CD14-positive monocyte (primary cell): ENCODE measurements at regions not wholly inside any gene's neighbourhood (a gene's known extent, or its start where the extent isn't known, plus 50 kb on each side); places are given as distances from the start of the nearest gene placed in this dataset.

Source experiments
- DNase-seq, 3 donors: peaks; one replicate each; pipeline ENCODE4 v3.0.0-alpha.2; 2011 to 2022
- H2AFZ ChIP-seq: 2 replicates; pipeline ENCODE4 v1.6.0; 2012; ENCODE audit warnings: mild to moderate bottlenecking, low read depth, low read length, inconsistent platforms; ENCODE audit not compliant: insufficient read depth, poor library complexity, severe bottlenecking
- H3K27ac ChIP-seq, 2 donors: 1 replicate in 1 of 2; 2 replicates in 1 of 2; pipeline ENCODE4 v1.5.1; 2012 to 2013; ENCODE audit warnings: low read length in 2 of 2, control low read depth in 1 of 2, inconsistent platforms in 1 of 2, low read depth in 1 of 2, mild to moderate bottlenecking in 1 of 2
- H3K27me3 ChIP-seq, 2 donors: one replicate each; pipeline versions ENCODE4 v1.6.0 to v1.6.1; 2011 to 2013; ENCODE audit warnings: low read length in 2 of 2; ENCODE audit not compliant: control insufficient read depth in 2 of 2, insufficient read depth in 2 of 2
- H3K36me3 ChIP-seq, 2 donors: replicated peaks in 1 of 2; 1 replicate in 1 of 2; 2 replicates in 1 of 2; pipeline versions ENCODE4 v1.5.1 to v1.6.1; 2012 to 2013; ENCODE audit warnings: low read length in 2 of 2, control low read depth in 1 of 2, inconsistent platforms in 1 of 2, mild to moderate bottlenecking in 1 of 2; ENCODE audit not compliant: insufficient read depth in 2 of 2, control insufficient read depth in 1 of 2
- H3K4me1 ChIP-seq, 2 donors: 1 replicate in 1 of 2; 2 replicates in 1 of 2; pipeline versions ENCODE4 v1.5.1 to v1.6.1; 2012 to 2013; ENCODE audit warnings: low read length in 2 of 2, control low read depth in 1 of 2, inconsistent platforms in 1 of 2, mild to moderate bottlenecking in 1 of 2, moderate library complexity in 1 of 2; ENCODE audit not compliant: insufficient read depth in 2 of 2, control insufficient read depth in 1 of 2
- H3K4me2 ChIP-seq: replicated peaks from 2 replicates; pipeline ENCODE3; 2012; ENCODE audit warnings: low read length, moderate library complexity, mild to moderate bottlenecking; ENCODE audit not compliant: poor library complexity, severe bottlenecking; ENCODE audit errors: extremely low read depth
- H3K4me3 ChIP-seq, 3 experiments: fragments of 200-600 bp in 1 of 3; sonication (generic) in 1 of 3; replicated peaks in 1 of 3; 1 replicate in 2 of 3; 2 replicates in 1 of 3; pipeline ENCODE4 v1.5.1; 2011 to 2013; ENCODE audit warnings: low read length in 3 of 3, mild to moderate bottlenecking in 3 of 3, control low read depth in 2 of 3, low read depth in 2 of 3, inconsistent platforms in 1 of 3, moderate library complexity in 1 of 3
- H3K79me2 ChIP-seq: 2 replicates; pipeline ENCODE4 v1.6.0; 2012; ENCODE audit warnings: mild to moderate bottlenecking, control low read depth, inconsistent platforms, low read length, moderate library complexity; ENCODE audit not compliant: insufficient read depth
- H3K9ac ChIP-seq: 2 replicates; pipeline ENCODE4 v1.6.0; 2017; ENCODE audit warnings: low read length, mild to moderate bottlenecking; ENCODE audit not compliant: insufficient read depth, poor library complexity, severe bottlenecking
- H3K9me3 ChIP-seq, 2 donors: replicated peaks in 1 of 2; 1 replicate in 1 of 2; 2 replicates in 1 of 2; pipeline versions ENCODE4 v1.5.1 to v1.6.1; 2012 to 2013; ENCODE audit warnings: low read length in 2 of 2, control low read depth in 1 of 2; ENCODE audit not compliant: control insufficient read depth in 1 of 2, insufficient read depth in 1 of 2
- H4K20me1 ChIP-seq: 2 replicates; pipeline ENCODE4 v1.6.0; 2012; ENCODE audit warnings: mild to moderate bottlenecking, low read length, control low read depth, moderate library complexity; ENCODE audit not compliant: insufficient read depth
- H3K27ac Mint-ChIP-seq, 7 donors: one replicate each; pipeline ENCODE4 v1.8.0; 2020; ENCODE audit warnings: mild to moderate bottlenecking in 7 of 7, mixed read lengths in 7 of 7, moderate library complexity in 6 of 7, inconsistent platforms in 2 of 7
- H3K27me3 Mint-ChIP-seq, 3 donors: one replicate each; pipeline ENCODE4 v1.8.0; 2021 to 2022; ENCODE audit warnings: low read depth in 3 of 3, mild to moderate bottlenecking in 3 of 3, mixed read lengths in 3 of 3, moderate library complexity in 3 of 3, inconsistent platforms in 1 of 3
- H3K36me3 Mint-ChIP-seq, 2 donors: one replicate each; pipeline ENCODE4 v1.8.0; 2020; ENCODE audit warnings: mixed read lengths in 2 of 2, inconsistent platforms in 1 of 2, mild to moderate bottlenecking in 1 of 2
- H3K4me1 Mint-ChIP-seq: one replicate; pipeline ENCODE4 v1.8.0; 2020; ENCODE audit warnings: mild to moderate bottlenecking, mixed read lengths
- H3K4me3 Mint-ChIP-seq, 2 donors: one replicate each; pipeline ENCODE4 v1.8.0; 2020; ENCODE audit warnings: mild to moderate bottlenecking in 2 of 2, mixed read lengths in 2 of 2, moderate library complexity in 1 of 2
- H3K9me3 Mint-ChIP-seq, 7 donors: one replicate each; pipeline ENCODE4 v1.8.0; 2020 to 2022; ENCODE audit warnings: mixed read lengths in 7 of 7, mild to moderate bottlenecking in 6 of 7, moderate library complexity in 6 of 7, inconsistent platforms in 2 of 7
- WGBS: methylation state at CpG from one replicate; pipeline ENCODE4 v1.1.5; 2013; ENCODE audit warnings: missing lambda C conversion rate; ENCODE audit not compliant: insufficient coverage; 5-methylcytosine and 5-hydroxymethylcytosine counted together
- intact Hi-C, 2 donors: fragments of 100-400 bp; cut with micrococcal nuclease; formaldehyde crosslinking; loops; one replicate each; pipeline versions ENCODE4 v1.15.0 to v1.15.1; 2023
- TF ChIP-seq, protein P1 (sequence below): fragments of 200-600 bp; IDR thresholded peaks from one replicate; pipeline ENCODE4 v1.8.0; 2022; ENCODE audit warnings: antibody characterized with exemption, mild to moderate bottlenecking

DNA sequence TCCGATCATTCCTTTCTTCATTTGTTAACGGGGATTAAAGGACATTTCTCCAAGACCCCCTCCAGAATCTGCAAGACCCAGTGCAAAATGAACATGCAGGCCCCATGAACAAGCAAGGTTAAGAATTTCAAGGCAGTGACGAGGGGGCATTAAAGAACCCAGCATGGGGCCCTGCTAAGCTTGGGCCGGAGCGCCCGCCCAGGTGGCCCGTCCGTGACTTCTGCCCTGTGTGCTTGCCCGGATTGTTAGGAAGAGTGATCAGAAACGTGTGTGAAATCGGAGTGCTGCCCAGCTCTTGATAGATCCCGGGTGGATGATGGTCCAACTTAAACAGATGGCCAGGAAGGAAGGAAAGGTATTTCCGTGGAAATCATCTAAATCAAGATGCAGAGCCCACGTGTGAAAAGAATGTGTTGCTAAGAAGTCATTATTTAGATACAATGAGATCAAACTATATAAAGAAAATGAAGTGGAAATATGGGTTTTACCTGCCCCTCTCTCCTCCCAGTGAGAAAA is 213.6 kb downstream of the KLF6 start:
- Histone ChIP-seq H2AFZ (no peak overlapping the region), H3K4me1 (peaks cover 10% of the 10 kb centered on the region in 2 donors), H3K27ac (no peak overlapping the region), H3K79me2 (no peaks in the 10 kb centered on the region), H3K9me3 (no peaks in the 10 kb centered on the region), H3K36me3 (no peaks in the 10 kb centered on the region), H3K4me2 (no peak overlapping the region), H4K20me1 (no peaks in the 10 kb centered on the region), H3K9ac (no peak overlapping the region), H3K4me3 (no peak overlapping the region), H3K27me3 (no peaks in the 10 kb centered on the region)
- peaks cover 13% of the 10 kb centered on the region for H3K4me1 Mint-ChIP-seq
- H3K36me3 Mint-ChIP-seq: no peaks in the 10 kb centered on the region
- WGBS: 98% methylated on average over 12 of the region's 14 CpGs
- DNase-seq: no peak
- intact Hi-C loops: no loop called here
- TF ChIP-seq, protein P1, sequence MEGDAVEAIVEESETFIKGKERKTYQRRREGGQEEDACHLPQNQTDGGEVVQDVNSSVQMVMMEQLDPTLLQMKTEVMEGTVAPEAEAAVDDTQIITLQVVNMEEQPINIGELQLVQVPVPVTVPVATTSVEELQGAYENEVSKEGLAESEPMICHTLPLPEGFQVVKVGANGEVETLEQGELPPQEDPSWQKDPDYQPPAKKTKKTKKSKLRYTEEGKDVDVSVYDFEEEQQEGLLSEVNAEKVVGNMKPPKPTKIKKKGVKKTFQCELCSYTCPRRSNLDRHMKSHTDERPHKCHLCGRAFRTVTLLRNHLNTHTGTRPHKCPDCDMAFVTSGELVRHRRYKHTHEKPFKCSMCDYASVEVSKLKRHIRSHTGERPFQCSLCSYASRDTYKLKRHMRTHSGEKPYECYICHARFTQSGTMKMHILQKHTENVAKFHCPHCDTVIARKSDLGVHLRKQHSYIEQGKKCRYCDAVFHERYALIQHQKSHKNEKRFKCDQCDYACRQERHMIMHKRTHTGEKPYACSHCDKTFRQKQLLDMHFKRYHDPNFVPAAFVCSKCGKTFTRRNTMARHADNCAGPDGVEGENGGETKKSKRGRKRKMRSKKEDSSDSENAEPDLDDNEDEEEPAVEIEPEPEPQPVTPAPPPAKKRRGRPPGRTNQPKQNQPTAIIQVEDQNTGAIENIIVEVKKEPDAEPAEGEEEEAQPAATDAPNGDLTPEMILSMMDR: no peak
- no peaks in the 10 kb centered on the region for H3K27me3 Mint-ChIP-seq
- peaks cover 0 to 4% (median 0%) of the 10 kb centered on the region in 7 donors for H3K9me3 Mint-ChIP-seq
- H3K4me3 Mint-ChIP-seq: no peak overlapping the region
- H3K27ac Mint-ChIP-seq: no peak overlapping the region

DNA sequence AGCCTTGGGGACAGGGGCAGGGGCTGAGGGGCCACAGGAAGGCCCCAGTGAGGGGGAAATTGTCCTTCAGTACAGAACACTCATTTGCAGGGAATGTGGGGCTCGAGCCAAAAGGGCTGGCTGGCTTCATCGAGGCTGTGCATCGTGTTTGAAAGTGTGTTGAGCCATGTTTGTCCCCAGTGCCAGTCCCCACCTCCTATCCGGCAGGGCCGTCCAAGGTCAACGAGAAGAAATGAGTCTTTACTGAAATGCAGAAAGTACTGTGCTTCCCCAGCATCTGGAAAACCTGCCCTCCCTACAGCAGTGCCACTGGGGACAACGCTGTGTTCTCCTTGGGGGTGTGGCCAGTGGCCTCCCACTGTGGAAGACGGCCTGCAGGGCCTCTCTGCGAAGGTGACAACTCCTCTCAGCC is 214.1 kb downstream of the KLF6 start:
- H3K4me1 Mint-ChIP-seq: peaks cover 13% of the 10 kb centered on the region
- Histone ChIP-seq H3K27ac (no peak overlapping the region), H4K20me1 (no peaks in the 10 kb centered on the region), H3K4me2 (no peak overlapping the region), H3K9me3 (peaks cover 0 to 2% of the 10 kb centered on the region in 2 donors), H2AFZ (no peak overlapping the region), H3K4me1 (peaks cover 10% of the 10 kb centered on the region in 2 donors), H3K27me3 (no peaks in the 10 kb centered on the region), H3K79me2 (no peaks in the 10 kb centered on the region), H3K9ac (no peak overlapping the region), H3K36me3 (no peaks in the 10 kb centered on the region), H3K4me3 (no peak overlapping the region)
- 99% methylated on average over 6 of the region's 9 CpGs for WGBS
- DNase-seq: no peak
- TF ChIP-seq, protein P1: no peak
- H3K27me3 Mint-ChIP-seq: no peaks in the 10 kb centered on the region
- peaks cover 0 to 8% (median 2%) of the 10 kb centered on the region in 7 donors for H3K9me3 Mint-ChIP-seq
- no peak overlapping the region for H3K27ac Mint-ChIP-seq
- intact Hi-C loops: no loop called here
- H3K36me3 Mint-ChIP-seq: no peaks in the 10 kb centered on the region
- no peak overlapping the region for H3K4me3 Mint-ChIP-seq
